ENCODE measurements at regions not wholly inside any gene's neighbourhood (a gene's known extent, or its start where the extent isn't known, plus 50 kb on each side); places are given as distances from the start of the nearest gene placed in this dataset.

GRCh38 chr6:8738951-8739350 is 303.6 kb upstream of the SLC35B3 start:
- intact Hi-C loops (cut with micrococcal nuclease; ENCODE audit: unreplicated experiment): no loop called here
- TF ChIP-seq POLR2AphosphoS5 (IDR thresholded peaks at IDR 0.05; ENCODE audit: low read depth, low read length): no peak
- no peak for TF ChIP-seq SIN3A (IDR thresholded peaks at IDR 0.05; ENCODE audit: borderline replicate concordance, insufficient read depth, low read depth, low read length)
- no peak for TF ChIP-seq REST (IDR thresholded peaks at IDR 0.05; ENCODE audit: insufficient read depth in 1 of 2, low read depth in 2 of 2, low read length in 1 of 2)
- no peak for TF ChIP-seq TCF7L2 (IDR thresholded peaks at IDR 0.05; ENCODE audit: low read depth, low read length)
- no peak for TF ChIP-seq CTCF (IDR thresholded peaks at IDR 0.05)
- DNase-seq (ENCODE audit: low read depth, low spot score) (no peak), ATAC-seq (no peak)
- no peaks in the 10 kb centered on the region for H3K36me3 ChIP-seq (ENCODE audit: control insufficient read depth, insufficient read depth, low read length)
- no TSS peak for BruUV-seq (replicated peaks)
- in situ Hi-C loops (cut with HindIII; ENCODE audit: low pct_unique_long_range_greater_than_20kb, low sequenced_read_pairs): no loop called here
- no peaks in the 10 kb centered on the region for H3K27me3 ChIP-seq (ENCODE audit: control insufficient read depth, insufficient read depth, low read length)
- no peak overlapping the region for H3K27ac ChIP-seq (ENCODE audit: low read length)
- POLR2A ChIA-PET: no interaction called here
- CTCF ChIA-PET: no interaction called here
- no peak overlapping the region for H3K4me3 ChIP-seq (ENCODE audit: low read depth in 2 of 2, low read length in 2 of 2)
- no peaks in the 10 kb centered on the region for H3K4me1 ChIP-seq (ENCODE audit: control insufficient read depth, insufficient read depth, low read length)
- no peaks in the 10 kb centered on the region for H3K9me3 ChIP-seq (ENCODE audit: control insufficient read depth, insufficient read depth, low read depth, low read length)

- Histone ChIP-seq H3K4me3 (ENCODE audit: low read depth in 2 of 2, low read length in 2 of 2) (no peak overlapping the region), H3K36me3 (ENCODE audit: control insufficient read depth, insufficient read depth, low read length) (no peaks in the 10 kb centered on the region), H3K27ac (ENCODE audit: low read length) (no peak overlapping the region), H3K27me3 (ENCODE audit: control insufficient read depth, insufficient read depth, low read length) (no peaks in the 10 kb centered on the region), H3K4me1 (ENCODE audit: control insufficient read depth, insufficient read depth, low read length) (no peaks in the 10 kb centered on the region), H3K9me3 (ENCODE audit: control insufficient read depth, insufficient read depth, low read depth, low read length) (no peaks in the 10 kb centered on the region)
- TF ChIP-seq SIN3A (IDR thresholded peaks at IDR 0.05; ENCODE audit: borderline replicate concordance, insufficient read depth, low read depth, low read length): no peak
- no peak for TF ChIP-seq REST (IDR thresholded peaks at IDR 0.05; ENCODE audit: insufficient read depth in 1 of 2, low read depth in 2 of 2, low read length in 1 of 2)
- no peak for TF ChIP-seq POLR2AphosphoS5 (IDR thresholded peaks at IDR 0.05; ENCODE audit: low read depth, low read length)
- no peak for TF ChIP-seq TCF7L2 (IDR thresholded peaks at IDR 0.05; ENCODE audit: low read depth, low read length)
- TF ChIP-seq CTCF (IDR thresholded peaks at IDR 0.05): no peak
- ChIA-PET CTCF (interaction anchor here (0.6 kb wide), 1 partner anchor 553 kb away, joined by 3 read pairs; no protein-coding TSS in a partner anchor), POLR2A (no interaction called here)
- in situ Hi-C loops (cut with HindIII; ENCODE audit: low pct_unique_long_range_greater_than_20kb, low sequenced_read_pairs): no loop called here
- BruUV-seq (replicated peaks): no TSS peak
- DNase-seq (ENCODE audit: low read depth, low spot score) (no peak), ATAC-seq (no peak)
- intact Hi-C loops (cut with micrococcal nuclease; ENCODE audit: unreplicated experiment): no loop called here
Observed at GRCh38 chr6:8736156-8736895, 301.0 kb upstream of the SLC35B3 start.

All from Panc1 (cell line).